ENCODE measurements at regions not wholly inside any gene's neighbourhood (a gene's known extent, or its start where the extent isn't known, plus 50 kb on each side); places are given as distances from the start of the nearest gene placed in this dataset.

GRCh38 chr12:81866081-81866480 lies 106.9 kb upstream of the PPFIA2 start:
- WGBS, result 97% methylated on average over 1 of the region's 1 CpG
- no peaks in the 10 kb centered on the region for H3K4me1 ChIP-seq (ENCODE audit: control insufficient read depth in 2 of 2, insufficient read depth in 2 of 2, low read length in 2 of 2)
- H3K27me3 ChIP-seq (ENCODE audit: control insufficient read depth in 2 of 2, insufficient read depth in 1 of 2, low read length in 1 of 2), result no peaks in the 10 kb centered on the region
- H3K36me3 ChIP-seq (ENCODE audit: control insufficient read depth in 2 of 2, insufficient read depth in 2 of 2, low read length in 1 of 2), result no peaks in the 10 kb centered on the region
- H3K4me3 ChIP-seq (ENCODE audit: low read length in 2 of 2), result no peak overlapping the region
- no peaks in the 10 kb centered on the region for H3K9me3 ChIP-seq (ENCODE audit: control insufficient read depth in 2 of 2, insufficient read depth in 1 of 2, low read length in 1 of 2)
- no peak for DNase-seq (ENCODE audit: low read depth in 6 of 9, low spot score in 9 of 9)
- no peak overlapping the region for H3K27ac ChIP-seq (ENCODE audit: low read depth in 1 of 2, low read length in 1 of 2)

GRCh38 chr12:81863406-81863805 lies 104.3 kb upstream of the PPFIA2 start:
- H3K27me3 ChIP-seq (ENCODE audit: control insufficient read depth in 2 of 2, insufficient read depth in 1 of 2, low read length in 1 of 2), result no peaks in the 10 kb centered on the region
- no peaks in the 10 kb centered on the region for H3K36me3 ChIP-seq (ENCODE audit: control insufficient read depth in 2 of 2, insufficient read depth in 2 of 2, low read length in 1 of 2)
- no peak for DNase-seq (ENCODE audit: low read depth in 6 of 9, low spot score in 9 of 9)
- no peak overlapping the region for H3K27ac ChIP-seq (ENCODE audit: low read depth in 1 of 2, low read length in 1 of 2)
- H3K9me3 ChIP-seq (ENCODE audit: control insufficient read depth in 2 of 2, insufficient read depth in 1 of 2, low read length in 1 of 2), result no peaks in the 10 kb centered on the region
- 86% methylated on average over 1 of the region's 1 CpG for WGBS
- H3K4me1 ChIP-seq (ENCODE audit: control insufficient read depth in 2 of 2, insufficient read depth in 2 of 2, low read length in 2 of 2), result no peaks in the 10 kb centered on the region
- H3K4me3 ChIP-seq (ENCODE audit: low read length in 2 of 2), result no peak overlapping the region

- H3K36me3 ChIP-seq (ENCODE audit: control insufficient read depth in 2 of 2, insufficient read depth in 2 of 2, low read length in 1 of 2), result no peaks in the 10 kb centered on the region
- no peaks in the 10 kb centered on the region for H3K27me3 ChIP-seq (ENCODE audit: control insufficient read depth in 2 of 2, insufficient read depth in 1 of 2, low read length in 1 of 2)
- DNase-seq (ENCODE audit: low read depth in 6 of 9, low spot score in 9 of 9), result no peak
- no peak overlapping the region for H3K4me3 ChIP-seq (ENCODE audit: low read length in 2 of 2)
- H3K4me1 ChIP-seq (ENCODE audit: control insufficient read depth in 2 of 2, insufficient read depth in 2 of 2, low read length in 2 of 2), result no peaks in the 10 kb centered on the region
- H3K9me3 ChIP-seq (ENCODE audit: control insufficient read depth in 2 of 2, insufficient read depth in 1 of 2, low read length in 1 of 2), result no peaks in the 10 kb centered on the region
- H3K27ac ChIP-seq (ENCODE audit: low read depth in 1 of 2, low read length in 1 of 2), result no peak overlapping the region
- WGBS, result 20% methylated on average over 3 of the region's 3 CpGs
Observed at GRCh38 chr12:81859521-81859920, 100.4 kb upstream of the PPFIA2 start.

GRCh38 chr12:81843599-81843998 lies 84.4 kb upstream of the PPFIA2 start:
- Histone ChIP-seq H3K4me3 (ENCODE audit: low read length in 2 of 2) (no peak overlapping the region), H3K4me1 (ENCODE audit: control insufficient read depth in 2 of 2, insufficient read depth in 2 of 2, low read length in 2 of 2) (no peaks in the 10 kb centered on the region), H3K9me3 (ENCODE audit: control insufficient read depth in 2 of 2, insufficient read depth in 1 of 2, low read length in 1 of 2) (no peaks in the 10 kb centered on the region), H3K27me3 (ENCODE audit: control insufficient read depth in 2 of 2, insufficient read depth in 1 of 2, low read length in 1 of 2) (no peaks in the 10 kb centered on the region), H3K36me3 (ENCODE audit: control insufficient read depth in 2 of 2, insufficient read depth in 2 of 2, low read length in 1 of 2) (no peaks in the 10 kb centered on the region), H3K27ac (ENCODE audit: low read depth in 1 of 2, low read length in 1 of 2) (no peak overlapping the region)
- DNase-seq (ENCODE audit: low read depth in 6 of 9, low spot score in 9 of 9), result no peak

GRCh38 chr12:81835783-81836182 lies 76.6 kb upstream of the PPFIA2 start:
- Histone ChIP-seq H3K27ac (ENCODE audit: low read depth in 1 of 2, low read length in 1 of 2) (no peak overlapping the region), H3K4me1 (ENCODE audit: control insufficient read depth in 2 of 2, insufficient read depth in 2 of 2, low read length in 2 of 2) (no peaks in the 10 kb centered on the region), H3K27me3 (ENCODE audit: control insufficient read depth in 2 of 2, insufficient read depth in 1 of 2, low read length in 1 of 2) (no peaks in the 10 kb centered on the region), H3K36me3 (ENCODE audit: control insufficient read depth in 2 of 2, insufficient read depth in 2 of 2, low read length in 1 of 2) (no peaks in the 10 kb centered on the region), H3K4me3 (ENCODE audit: low read length in 2 of 2) (no peak overlapping the region), H3K9me3 (ENCODE audit: control insufficient read depth in 2 of 2, insufficient read depth in 1 of 2, low read length in 1 of 2) (no peaks in the 10 kb centered on the region)
- no peak for DNase-seq (ENCODE audit: low read depth in 6 of 9, low spot score in 9 of 9)
- 94% methylated on average over 3 of the region's 3 CpGs for WGBS

GRCh38 chr12:81819991-81820633 lies 61.0 kb upstream of the PPFIA2 start:
- Histone ChIP-seq H3K27ac (ENCODE audit: low read depth in 1 of 2, low read length in 1 of 2) (no peak overlapping the region), H3K36me3 (ENCODE audit: control insufficient read depth in 2 of 2, insufficient read depth in 2 of 2, low read length in 1 of 2) (no peaks in the 10 kb centered on the region), H3K4me1 (ENCODE audit: control insufficient read depth in 2 of 2, insufficient read depth in 2 of 2, low read length in 2 of 2) (no peaks in the 10 kb centered on the region), H3K4me3 (ENCODE audit: low read length in 2 of 2) (no peak overlapping the region), H3K9me3 (ENCODE audit: control insufficient read depth in 2 of 2, insufficient read depth in 1 of 2, low read length in 1 of 2) (no peaks in the 10 kb centered on the region), H3K27me3 (ENCODE audit: control insufficient read depth in 2 of 2, insufficient read depth in 1 of 2, low read length in 1 of 2) (no peaks in the 10 kb centered on the region)
- no peak for DNase-seq (ENCODE audit: low read depth in 6 of 9, low spot score in 9 of 9)

- H3K36me3 ChIP-seq (ENCODE audit: control insufficient read depth in 2 of 2, insufficient read depth in 2 of 2, low read length in 1 of 2), result no peaks in the 10 kb centered on the region
- H3K27me3 ChIP-seq (ENCODE audit: control insufficient read depth in 2 of 2, insufficient read depth in 1 of 2, low read length in 1 of 2), result no peaks in the 10 kb centered on the region
- DNase-seq (ENCODE audit: low read depth in 6 of 9, low spot score in 9 of 9), result no peak
- H3K4me3 ChIP-seq (ENCODE audit: low read length in 2 of 2), result no peak overlapping the region
- no peak overlapping the region for H3K27ac ChIP-seq (ENCODE audit: low read depth in 1 of 2, low read length in 1 of 2)
- WGBS, result 85% methylated on average over 2 of the region's 2 CpGs
- H3K9me3 ChIP-seq (ENCODE audit: control insufficient read depth in 2 of 2, insufficient read depth in 1 of 2, low read length in 1 of 2), result peaks cover 0 to 15% of the 10 kb centered on the region in 2 donors
- H3K4me1 ChIP-seq (ENCODE audit: control insufficient read depth in 2 of 2, insufficient read depth in 2 of 2, low read length in 2 of 2), result no peaks in the 10 kb centered on the region
Observed at GRCh38 chr12:81815611-81816010, 56.5 kb upstream of the PPFIA2 start.

GRCh38 chr12:81811778-81812125 lies 52.6 kb upstream of the PPFIA2 start:
- no peak overlapping the region for H3K27ac ChIP-seq (ENCODE audit: low read depth in 1 of 2, low read length in 1 of 2)
- WGBS, result 90% methylated on average over 5 of the region's 5 CpGs
- H3K4me1 ChIP-seq (ENCODE audit: control insufficient read depth in 2 of 2, insufficient read depth in 2 of 2, low read length in 2 of 2), result no peaks in the 10 kb centered on the region
- DNase-seq (ENCODE audit: low read depth in 6 of 9, low spot score in 9 of 9), result no peak
- peaks cover 0 to 15% of the 10 kb centered on the region in 2 donors for H3K9me3 ChIP-seq (ENCODE audit: control insufficient read depth in 2 of 2, insufficient read depth in 1 of 2, low read length in 1 of 2)
- no peak overlapping the region for H3K4me3 ChIP-seq (ENCODE audit: low read length in 2 of 2)
- no peaks in the 10 kb centered on the region for H3K36me3 ChIP-seq (ENCODE audit: control insufficient read depth in 2 of 2, insufficient read depth in 2 of 2, low read length in 1 of 2)
- no peaks in the 10 kb centered on the region for H3K27me3 ChIP-seq (ENCODE audit: control insufficient read depth in 2 of 2, insufficient read depth in 1 of 2, low read length in 1 of 2)

- Histone ChIP-seq H3K27ac (ENCODE audit: low read depth in 1 of 2, low read length in 1 of 2) (no peak overlapping the region), H3K4me1 (ENCODE audit: control insufficient read depth in 2 of 2, insufficient read depth in 2 of 2, low read length in 2 of 2) (no peaks in the 10 kb centered on the region), H3K27me3 (ENCODE audit: control insufficient read depth in 2 of 2, insufficient read depth in 1 of 2, low read length in 1 of 2) (no peaks in the 10 kb centered on the region), H3K36me3 (ENCODE audit: control insufficient read depth in 2 of 2, insufficient read depth in 2 of 2, low read length in 1 of 2) (no peaks in the 10 kb centered on the region), H3K9me3 (ENCODE audit: control insufficient read depth in 2 of 2, insufficient read depth in 1 of 2, low read length in 1 of 2) (peaks cover 0 to 15% of the 10 kb centered on the region in 2 donors), H3K4me3 (ENCODE audit: low read length in 2 of 2) (no peak overlapping the region)
- 91% methylated on average over 7 of the region's 7 CpGs for WGBS
- no peak for DNase-seq (ENCODE audit: low read depth in 6 of 9, low spot score in 9 of 9)
Observed at GRCh38 chr12:81811061-81811777, 52.1 kb upstream of the PPFIA2 start.
